ENCODE measurements at regions not wholly inside any gene's neighbourhood (a gene's known extent, or its start where the extent isn't known, plus 50 kb on each side); places are given as distances from the start of the nearest gene placed in this dataset.

DNA sequence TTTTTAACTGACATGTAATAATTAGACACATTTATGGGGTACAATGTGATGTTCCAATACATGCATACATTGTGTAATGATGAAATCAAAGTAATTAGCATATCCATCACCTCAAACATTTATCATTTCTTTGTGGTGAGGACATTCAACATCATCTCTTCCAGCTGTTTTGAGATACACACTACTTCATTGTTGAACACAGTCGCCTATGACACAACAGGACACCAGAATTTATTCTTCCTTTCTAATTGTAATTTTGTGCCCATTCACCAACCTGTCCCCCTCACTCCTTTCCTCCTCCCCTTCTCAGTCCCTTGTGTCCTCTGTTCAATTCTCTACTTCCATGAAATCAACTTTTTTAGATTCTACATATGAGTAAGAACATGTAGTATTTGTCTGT lies 113.4 kb upstream of the CBLB start:
- TF ChIP-seq, protein P1, sequence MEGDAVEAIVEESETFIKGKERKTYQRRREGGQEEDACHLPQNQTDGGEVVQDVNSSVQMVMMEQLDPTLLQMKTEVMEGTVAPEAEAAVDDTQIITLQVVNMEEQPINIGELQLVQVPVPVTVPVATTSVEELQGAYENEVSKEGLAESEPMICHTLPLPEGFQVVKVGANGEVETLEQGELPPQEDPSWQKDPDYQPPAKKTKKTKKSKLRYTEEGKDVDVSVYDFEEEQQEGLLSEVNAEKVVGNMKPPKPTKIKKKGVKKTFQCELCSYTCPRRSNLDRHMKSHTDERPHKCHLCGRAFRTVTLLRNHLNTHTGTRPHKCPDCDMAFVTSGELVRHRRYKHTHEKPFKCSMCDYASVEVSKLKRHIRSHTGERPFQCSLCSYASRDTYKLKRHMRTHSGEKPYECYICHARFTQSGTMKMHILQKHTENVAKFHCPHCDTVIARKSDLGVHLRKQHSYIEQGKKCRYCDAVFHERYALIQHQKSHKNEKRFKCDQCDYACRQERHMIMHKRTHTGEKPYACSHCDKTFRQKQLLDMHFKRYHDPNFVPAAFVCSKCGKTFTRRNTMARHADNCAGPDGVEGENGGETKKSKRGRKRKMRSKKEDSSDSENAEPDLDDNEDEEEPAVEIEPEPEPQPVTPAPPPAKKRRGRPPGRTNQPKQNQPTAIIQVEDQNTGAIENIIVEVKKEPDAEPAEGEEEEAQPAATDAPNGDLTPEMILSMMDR (IDR thresholded peaks at IDR 0.05), result no peak
- TF ChIP-seq EP300 (IDR thresholded peaks at IDR 0.05) (no peak), POLR2A (IDR thresholded peaks at IDR 0.05) (no peak)
